Natural killer cell (primary cell): ENCODE measurements at regions not wholly inside any gene's neighbourhood (a gene's known extent, or its start where the extent isn't known, plus 50 kb on each side); places are given as distances from the start of the nearest gene placed in this dataset.

Experiments used
- ATAC-seq, 3 donors: fragments of 150-1000 bp in 2 of 3; fragments of 200-7000 bp in 1 of 3; cut with Tn5 transposase; 1 replicate in 1 of 3; 2 replicates in 2 of 3; pipeline ENCODE4 v1.10.0; 2021; ENCODE audit warnings: mild to moderate bottlenecking in 2 of 3, moderate library complexity in 2 of 3
- DNase-seq, 2 donors: peaks; one replicate each; pipeline versions ENCODE4 v3.0.0 to v3.0.0-alpha.2; 2013 to 2021; ENCODE audit warnings: mixed read lengths in 1 of 2
- H3K27ac ChIP-seq: one replicate; pipeline ENCODE4 v1.5.1; 2013; ENCODE audit warnings: mild to moderate bottlenecking, low read length
- H3K27me3 ChIP-seq: one replicate; pipeline ENCODE4 v1.6.1; 2013; ENCODE audit warnings: low read length; ENCODE audit not compliant: control insufficient read depth, insufficient read depth
- H3K36me3 ChIP-seq: one replicate; pipeline ENCODE4 v1.6.1; 2013; ENCODE audit warnings: low read length; ENCODE audit not compliant: control insufficient read depth, insufficient read depth
- H3K4me1 ChIP-seq: one replicate; pipeline ENCODE4 v1.6.1; 2013; ENCODE audit warnings: low read length; ENCODE audit not compliant: control insufficient read depth, insufficient read depth
- H3K4me3 ChIP-seq: one replicate; pipeline ENCODE4 v1.5.1; 2013; ENCODE audit warnings: low read length
- H3K9me3 ChIP-seq: one replicate; pipeline ENCODE4 v1.6.1; 2013; ENCODE audit warnings: low read length; ENCODE audit not compliant: control insufficient read depth, insufficient read depth
- H3K27ac Mint-ChIP-seq, 2 donors: one replicate each; pipeline ENCODE4 v1.8.0; 2022; ENCODE audit warnings: mild to moderate bottlenecking in 2 of 2, mixed read lengths in 2 of 2, moderate library complexity in 1 of 2
- H3K27me3 Mint-ChIP-seq, 2 donors: one replicate each; pipeline ENCODE4 v1.8.0; 2022; ENCODE audit warnings: low read depth in 2 of 2, mixed read lengths in 2 of 2
- H3K36me3 Mint-ChIP-seq: one replicate; pipeline ENCODE4 v1.8.0; 2022; ENCODE audit warnings: mixed read lengths
- H3K4me1 Mint-ChIP-seq, 2 donors: one replicate each; pipeline ENCODE4 v1.8.0; 2022; ENCODE audit warnings: mixed read lengths in 2 of 2
- H3K4me3 Mint-ChIP-seq: one replicate; pipeline ENCODE4 v1.8.0; 2022; ENCODE audit warnings: mild to moderate bottlenecking, moderate library complexity, mixed read lengths
- H3K9me3 Mint-ChIP-seq, 2 donors: one replicate each; pipeline ENCODE4 v1.8.0; 2022; ENCODE audit warnings: mixed read lengths in 2 of 2
- WGBS: methylation state at CpG from one replicate; pipeline ENCODE4 v1.1.7; 2013; ENCODE audit warnings: missing lambda C conversion rate; ENCODE audit not compliant: insufficient coverage; 5-methylcytosine and 5-hydroxymethylcytosine counted together
- intact Hi-C: fragments of 100-400 bp; cut with micrococcal nuclease; formaldehyde crosslinking; loops from one replicate; pipeline ENCODE4 v1.14.2; 2022
- TF ChIP-seq, protein P1 (sequence below): fragments of 200-600 bp; IDR thresholded peaks from one replicate; pipeline ENCODE4 v1.8.0; 2022; ENCODE audit warnings: antibody characterized with exemption

DNA sequence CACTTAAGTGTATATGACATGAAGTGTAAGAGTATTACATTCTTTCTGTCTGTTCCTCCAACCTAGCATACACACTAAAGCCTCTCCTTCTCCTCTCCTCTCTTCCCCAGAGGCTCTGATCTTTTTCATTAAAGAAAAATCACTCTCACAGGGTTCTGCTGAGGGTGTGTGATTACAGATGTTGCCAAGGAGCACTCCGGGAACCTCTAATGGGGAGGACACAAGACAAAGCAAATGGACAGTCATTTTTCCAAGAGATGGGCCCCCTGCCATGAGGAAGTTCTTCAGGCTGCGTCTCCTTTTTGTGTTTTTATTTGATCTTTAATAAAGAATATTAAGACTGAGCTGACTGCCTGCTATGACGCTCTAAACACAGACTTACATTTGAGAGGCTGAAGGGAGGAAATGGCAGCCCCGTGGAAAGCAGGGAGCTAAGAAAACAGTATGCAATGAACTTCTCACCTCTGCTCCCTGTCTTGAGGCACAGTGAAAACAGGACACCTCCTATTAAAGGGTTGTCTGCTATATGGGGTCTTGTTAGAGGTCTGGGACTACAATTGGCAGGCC is 578.1 kb downstream of the PIK3C3 start:
- Histone ChIP-seq H3K27ac (no peak overlapping the region), H3K4me1 (no peaks in the 10 kb centered on the region), H3K36me3 (no peaks in the 10 kb centered on the region), H3K27me3 (no peaks in the 10 kb centered on the region), H3K9me3 (no peaks in the 10 kb centered on the region), H3K4me3 (no peak overlapping the region)
- no peak for DNase-seq
- Mint-ChIP-seq H3K27ac (no peak overlapping the region), H3K4me3 (no peak overlapping the region), H3K9me3 (peaks cover 6 to 12% of the 10 kb centered on the region in 2 donors), H3K27me3 (no peaks in the 10 kb centered on the region), H3K36me3 (no peaks in the 10 kb centered on the region), H3K4me1 (no peaks in the 10 kb centered on the region)
- TF ChIP-seq, protein P1, sequence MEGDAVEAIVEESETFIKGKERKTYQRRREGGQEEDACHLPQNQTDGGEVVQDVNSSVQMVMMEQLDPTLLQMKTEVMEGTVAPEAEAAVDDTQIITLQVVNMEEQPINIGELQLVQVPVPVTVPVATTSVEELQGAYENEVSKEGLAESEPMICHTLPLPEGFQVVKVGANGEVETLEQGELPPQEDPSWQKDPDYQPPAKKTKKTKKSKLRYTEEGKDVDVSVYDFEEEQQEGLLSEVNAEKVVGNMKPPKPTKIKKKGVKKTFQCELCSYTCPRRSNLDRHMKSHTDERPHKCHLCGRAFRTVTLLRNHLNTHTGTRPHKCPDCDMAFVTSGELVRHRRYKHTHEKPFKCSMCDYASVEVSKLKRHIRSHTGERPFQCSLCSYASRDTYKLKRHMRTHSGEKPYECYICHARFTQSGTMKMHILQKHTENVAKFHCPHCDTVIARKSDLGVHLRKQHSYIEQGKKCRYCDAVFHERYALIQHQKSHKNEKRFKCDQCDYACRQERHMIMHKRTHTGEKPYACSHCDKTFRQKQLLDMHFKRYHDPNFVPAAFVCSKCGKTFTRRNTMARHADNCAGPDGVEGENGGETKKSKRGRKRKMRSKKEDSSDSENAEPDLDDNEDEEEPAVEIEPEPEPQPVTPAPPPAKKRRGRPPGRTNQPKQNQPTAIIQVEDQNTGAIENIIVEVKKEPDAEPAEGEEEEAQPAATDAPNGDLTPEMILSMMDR = no peak
- WGBS = 60% methylated on average over 4 of the region's 4 CpGs
- intact Hi-C loops = no loop called here
- no peak for ATAC-seq

DNA sequence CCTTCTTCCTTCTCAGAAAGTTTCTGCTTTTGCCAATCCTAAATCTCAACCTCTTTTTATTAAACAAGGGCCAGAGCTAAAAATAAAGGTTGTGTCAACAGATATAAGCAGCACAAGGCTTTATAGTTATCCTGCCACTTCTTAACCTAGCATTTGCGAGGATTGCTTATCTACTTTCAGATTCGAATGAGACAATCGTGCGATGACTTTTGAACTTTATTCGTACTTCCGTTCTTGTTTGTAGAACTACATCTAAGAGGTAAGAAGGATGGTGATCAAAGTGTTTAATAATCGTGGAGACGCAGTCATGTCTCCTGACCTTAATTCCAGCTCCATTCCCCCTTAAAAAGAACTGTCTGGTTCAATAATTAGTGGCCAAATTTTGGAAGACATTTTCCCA is 578.6 kb downstream of the PIK3C3 start:
- ATAC-seq (no peak), DNase-seq (no peak)
- H3K4me3 Mint-ChIP-seq = no peak overlapping the region
- Histone ChIP-seq H3K27me3 (no peaks in the 10 kb centered on the region), H3K9me3 (no peaks in the 10 kb centered on the region), H3K36me3 (no peaks in the 10 kb centered on the region), H3K4me1 (no peaks in the 10 kb centered on the region), H3K4me3 (no peak overlapping the region), H3K27ac (no peak overlapping the region)
- TF ChIP-seq, protein P1 = no peak
- H3K4me1 Mint-ChIP-seq = no peaks in the 10 kb centered on the region
- H3K27me3 Mint-ChIP-seq = no peaks in the 10 kb centered on the region
- H3K36me3 Mint-ChIP-seq = no peaks in the 10 kb centered on the region
- H3K9me3 Mint-ChIP-seq = peaks cover 6 to 12% of the 10 kb centered on the region in 2 donors
- H3K27ac Mint-ChIP-seq = no peak overlapping the region
- intact Hi-C loops = no loop called here
- WGBS = 93% methylated on average over 6 of the region's 8 CpGs

DNA sequence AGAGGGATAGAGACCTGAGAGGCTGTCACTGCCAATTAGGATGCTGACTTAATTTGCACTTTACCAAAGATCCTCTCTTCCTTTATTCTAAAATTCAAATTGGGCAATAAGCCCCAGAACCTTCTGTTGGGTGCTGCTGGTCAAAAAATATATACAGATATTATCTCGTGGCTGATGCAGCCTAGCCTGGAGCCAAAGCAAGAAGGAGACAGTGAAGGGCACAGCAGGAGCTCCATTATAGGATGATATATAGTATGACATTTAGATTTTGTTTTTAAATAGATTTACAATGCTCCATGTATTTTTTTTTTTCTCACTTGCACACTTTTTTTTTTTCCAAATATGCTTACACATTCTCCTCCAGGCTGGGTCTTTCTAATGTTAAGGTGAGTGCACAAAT is 579.3 kb downstream of the PIK3C3 start:
- ATAC-seq (no peak), DNase-seq (no peak)
- Mint-ChIP-seq H3K27ac (no peak overlapping the region), H3K4me3 (no peak overlapping the region), H3K9me3 (peaks cover 6 to 12% of the 10 kb centered on the region in 2 donors), H3K36me3 (no peaks in the 10 kb centered on the region), H3K4me1 (no peaks in the 10 kb centered on the region), H3K27me3 (no peaks in the 10 kb centered on the region)
- TF ChIP-seq, protein P1 = no peak
- intact Hi-C loops = no loop called here
- Histone ChIP-seq H3K27ac (no peak overlapping the region), H3K9me3 (no peaks in the 10 kb centered on the region), H3K36me3 (no peaks in the 10 kb centered on the region), H3K4me1 (no peaks in the 10 kb centered on the region), H3K27me3 (no peaks in the 10 kb centered on the region), H3K4me3 (no peak overlapping the region)
- WGBS = 58% methylated on average over 1 of the region's 1 CpG

DNA sequence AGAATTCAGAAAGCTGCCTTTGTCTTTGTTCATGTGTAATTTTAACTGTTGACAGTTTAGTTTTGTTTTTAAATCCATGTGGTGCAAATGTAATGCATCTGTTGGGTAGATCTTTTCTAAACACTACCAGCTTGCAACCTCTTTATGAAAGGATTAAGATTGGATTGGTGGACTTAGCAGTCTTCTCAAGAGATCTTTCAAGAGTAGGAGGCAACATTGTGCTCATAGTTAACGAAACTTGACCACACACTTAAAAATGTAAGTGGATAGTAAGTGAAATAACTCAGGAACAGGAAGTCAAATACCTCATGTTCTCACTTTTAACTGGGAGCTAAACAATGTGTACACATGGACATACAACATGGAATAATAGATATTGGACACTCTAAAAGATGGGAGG is 579.0 kb downstream of the RIT2 start:
- Histone ChIP-seq H3K4me1 (no peaks in the 10 kb centered on the region), H3K4me3 (no peak overlapping the region), H3K36me3 (no peaks in the 10 kb centered on the region), H3K27me3 (no peaks in the 10 kb centered on the region), H3K27ac (no peak overlapping the region), H3K9me3 (no peaks in the 10 kb centered on the region)
- Mint-ChIP-seq H3K36me3 (no peaks in the 10 kb centered on the region), H3K4me1 (no peaks in the 10 kb centered on the region), H3K4me3 (no peak overlapping the region), H3K27me3 (no peaks in the 10 kb centered on the region), H3K9me3 (peaks cover 3 to 8% of the 10 kb centered on the region in 2 donors), H3K27ac (no peak overlapping the region)
- WGBS = 83% methylated on average over 1 of the region's 1 CpG
- no peak for ATAC-seq
- intact Hi-C loops = no loop called here
- TF ChIP-seq, protein P1 = no peak
- DNase-seq = no peak
